ENCODE measurements at regions not wholly inside any gene's neighbourhood (a gene's known extent, or its start where the extent isn't known, plus 50 kb on each side); places are given as distances from the start of the nearest gene placed in this dataset.

DNA sequence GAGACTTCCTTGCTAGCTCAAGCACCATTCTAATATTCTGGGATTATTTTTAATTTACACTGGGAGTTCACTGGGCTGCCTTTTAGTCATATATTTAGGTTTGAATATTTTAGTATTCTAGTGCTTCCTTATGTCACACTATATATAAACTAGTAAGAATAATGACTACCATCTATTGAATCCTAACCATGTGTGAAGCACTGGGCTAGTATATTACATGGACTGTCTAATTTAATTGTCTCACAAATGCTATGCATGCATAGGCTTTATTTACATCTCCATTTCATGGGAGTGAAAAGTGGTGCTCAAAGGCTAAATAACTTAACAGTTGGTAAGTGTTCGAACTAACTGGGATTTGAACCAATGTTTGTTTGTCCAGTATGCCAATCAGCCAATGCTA, 272.4 kb downstream of the RND3 start:
- no peak for TF ChIP-seq ZFX (IDR thresholded peaks at IDR 0.05; ENCODE audit: borderline replicate concordance)
- TF ChIP-seq CTCF (IDR thresholded peaks at IDR 0.05), result no peak
- no peak overlapping the region for H3K27ac ChIP-seq

- H3K27ac ChIP-seq, result no peak overlapping the region
- TF ChIP-seq CTCF (IDR thresholded peaks at IDR 0.05) (no peak), ZFX (IDR thresholded peaks at IDR 0.05; ENCODE audit: borderline replicate concordance) (no peak)
Observed at GRCh38 chr2:150214626-150215025, 272.8 kb downstream of the RND3 start.

- TF ChIP-seq CTCF (IDR thresholded peaks at IDR 0.05) (no peak), ZFX (IDR thresholded peaks at IDR 0.05; ENCODE audit: borderline replicate concordance) (no peak)
Observed at GRCh38 chr2:150212722-150213171, 274.7 kb downstream of the RND3 start.

DNA sequence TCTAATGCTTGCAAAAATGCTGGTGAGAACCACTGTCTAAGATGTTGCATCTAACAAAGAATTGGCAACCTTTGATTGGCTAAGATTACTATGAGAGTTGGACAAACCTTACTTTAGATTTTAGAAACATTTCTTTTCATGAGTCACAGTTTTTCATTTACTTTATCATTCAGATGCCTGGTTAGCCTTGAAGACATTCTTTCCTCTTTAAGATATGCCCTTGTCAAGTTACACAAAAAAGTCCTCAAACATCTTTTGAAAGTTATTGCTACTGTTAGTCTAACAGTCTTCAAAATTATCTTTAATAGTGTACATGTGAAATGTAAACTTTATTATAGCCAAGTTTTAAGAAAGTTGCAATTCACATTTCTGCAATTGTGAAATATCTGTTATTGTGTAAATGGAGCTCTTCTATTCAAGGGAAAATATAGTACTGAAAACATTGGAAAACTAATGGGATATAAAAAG, 276.3 kb downstream of the RND3 start:
- TF ChIP-seq ZFX (IDR thresholded peaks at IDR 0.05; ENCODE audit: borderline replicate concordance), result no peak
- no peak for TF ChIP-seq CTCF (IDR thresholded peaks at IDR 0.05)
- H3K27ac ChIP-seq, result no peak overlapping the region

More at GRCh38 chr2:150212722-150213171, 274.7 kb downstream of the RND3 start:
- H3K27ac ChIP-seq, result no peak overlapping the region

DNA sequence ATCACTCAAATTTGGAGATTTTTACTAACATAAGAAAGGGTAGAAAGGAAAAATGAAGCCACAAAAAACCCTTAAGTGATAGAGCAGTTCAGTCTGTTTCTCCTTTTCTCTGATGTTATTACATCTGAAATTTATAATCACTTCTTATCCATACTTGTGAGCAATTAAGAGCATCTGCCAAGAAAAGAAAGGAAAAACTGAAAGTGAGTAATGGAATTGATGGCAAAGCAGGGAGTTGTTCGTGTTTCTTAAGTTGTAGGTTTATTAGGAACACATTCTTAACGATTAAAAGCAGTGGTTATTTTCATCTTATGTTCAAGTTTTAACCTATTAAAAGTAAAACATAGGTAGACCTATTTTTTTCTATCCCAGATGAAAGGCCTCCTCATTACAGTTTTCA, 277.7 kb downstream of the RND3 start:
- TF ChIP-seq ZFX (IDR thresholded peaks at IDR 0.05; ENCODE audit: borderline replicate concordance) (no peak), CTCF (IDR thresholded peaks at IDR 0.05) (no peak)
- no peak overlapping the region for H3K27ac ChIP-seq

GRCh38 chr2:150208689-150209088, 278.8 kb downstream of the RND3 start:
- TF ChIP-seq CTCF (IDR thresholded peaks at IDR 0.05), result no peak
- TF ChIP-seq ZFX (IDR thresholded peaks at IDR 0.05; ENCODE audit: borderline replicate concordance), result no peak
- H3K27ac ChIP-seq, result no peak overlapping the region; the same call in 1 of the 2 replicates

GRCh38 chr2:150207979-150208378, 279.5 kb downstream of the RND3 start:
- peak overlapping the region; percentile 29; the same call in 1 of the 2 replicates for H3K27ac ChIP-seq
- no peak for TF ChIP-seq ZFX (IDR thresholded peaks at IDR 0.05; ENCODE audit: borderline replicate concordance)
- TF ChIP-seq CTCF (IDR thresholded peaks at IDR 0.05), result no peak
